ENCODE measurements at regions not wholly inside any gene's neighbourhood (a gene's known extent, or its start where the extent isn't known, plus 50 kb on each side); places are given as distances from the start of the nearest gene placed in this dataset.

DNA sequence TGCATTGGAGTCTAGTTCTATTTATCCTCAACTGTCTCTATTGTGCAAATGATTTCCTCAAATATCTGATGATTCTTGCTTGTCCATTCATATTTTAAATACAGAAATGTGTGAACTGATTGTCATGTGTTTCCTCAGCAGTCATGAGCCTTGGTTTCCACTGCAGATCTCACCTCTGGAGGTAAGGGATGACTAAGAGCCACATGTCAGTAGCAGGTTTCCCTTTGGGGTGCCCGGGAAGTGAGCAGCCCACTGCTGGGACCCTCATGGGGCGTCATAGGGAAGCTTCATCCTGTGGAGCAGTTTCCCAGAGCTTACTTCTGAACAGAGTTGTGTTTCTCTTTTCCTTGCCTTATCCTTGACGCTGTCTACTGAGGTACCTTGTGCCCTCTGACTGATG is 149.2 kb upstream of the TOPAZ1 start:
- DNase-seq (ENCODE audit: low spot score) = no peak

DNA sequence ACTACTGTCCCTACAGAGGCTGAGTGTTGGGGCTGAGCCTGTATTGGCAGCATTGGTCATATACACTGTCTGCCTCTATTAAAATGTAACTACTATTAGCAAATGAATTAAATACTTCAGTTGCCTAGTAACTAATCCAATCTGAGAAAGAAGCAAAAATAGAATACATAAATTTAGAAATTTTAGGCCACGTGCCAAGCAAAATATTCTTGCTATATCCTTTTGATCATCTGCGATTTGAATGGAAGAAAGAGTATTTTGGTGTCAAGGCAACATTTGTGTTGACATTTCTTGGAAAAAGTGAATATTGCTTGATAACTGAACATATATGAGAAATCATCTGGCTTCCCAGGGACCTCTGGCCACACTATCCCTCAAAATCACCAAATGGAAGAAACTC is 148.2 kb upstream of the TOPAZ1 start:
- DNase-seq (ENCODE audit: low spot score) = no peak

DNA sequence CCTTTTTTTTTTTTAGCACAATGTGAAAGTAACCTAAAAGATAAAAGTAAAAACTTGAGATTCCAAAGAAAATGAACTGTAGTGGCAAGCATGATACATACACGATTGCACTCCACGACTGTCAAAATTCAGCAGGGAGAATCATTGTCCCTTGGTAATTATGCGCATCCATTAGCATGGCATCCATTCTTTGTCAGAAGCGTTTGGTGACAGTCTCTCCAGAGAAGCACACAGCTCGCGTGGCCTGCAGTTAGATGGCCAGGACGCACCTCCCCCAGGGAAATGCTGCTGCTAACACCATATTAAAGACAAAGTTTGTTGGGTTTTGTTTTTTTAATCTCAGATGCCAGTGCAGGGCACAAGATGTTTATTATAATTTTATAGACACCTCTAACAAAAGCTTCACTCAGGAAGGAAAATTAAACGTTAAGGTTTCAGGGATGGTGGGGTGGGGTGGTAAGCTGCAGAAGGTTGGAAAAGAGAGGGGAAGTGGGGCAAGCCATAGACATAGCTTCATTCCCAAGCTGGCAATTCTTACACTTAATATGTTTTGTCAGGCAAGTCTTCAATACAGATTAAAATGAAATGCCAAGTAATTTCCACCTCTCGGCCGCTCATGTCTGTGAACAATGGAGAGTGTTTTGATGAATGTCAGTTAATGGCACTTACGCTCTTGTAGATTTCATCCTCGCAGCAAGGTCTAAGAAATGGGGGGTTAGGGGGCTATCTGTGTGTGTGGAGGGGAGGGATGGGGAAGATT is 142.8 kb upstream of the TOPAZ1 start:
- no peak for DNase-seq (ENCODE audit: low spot score)

DNA sequence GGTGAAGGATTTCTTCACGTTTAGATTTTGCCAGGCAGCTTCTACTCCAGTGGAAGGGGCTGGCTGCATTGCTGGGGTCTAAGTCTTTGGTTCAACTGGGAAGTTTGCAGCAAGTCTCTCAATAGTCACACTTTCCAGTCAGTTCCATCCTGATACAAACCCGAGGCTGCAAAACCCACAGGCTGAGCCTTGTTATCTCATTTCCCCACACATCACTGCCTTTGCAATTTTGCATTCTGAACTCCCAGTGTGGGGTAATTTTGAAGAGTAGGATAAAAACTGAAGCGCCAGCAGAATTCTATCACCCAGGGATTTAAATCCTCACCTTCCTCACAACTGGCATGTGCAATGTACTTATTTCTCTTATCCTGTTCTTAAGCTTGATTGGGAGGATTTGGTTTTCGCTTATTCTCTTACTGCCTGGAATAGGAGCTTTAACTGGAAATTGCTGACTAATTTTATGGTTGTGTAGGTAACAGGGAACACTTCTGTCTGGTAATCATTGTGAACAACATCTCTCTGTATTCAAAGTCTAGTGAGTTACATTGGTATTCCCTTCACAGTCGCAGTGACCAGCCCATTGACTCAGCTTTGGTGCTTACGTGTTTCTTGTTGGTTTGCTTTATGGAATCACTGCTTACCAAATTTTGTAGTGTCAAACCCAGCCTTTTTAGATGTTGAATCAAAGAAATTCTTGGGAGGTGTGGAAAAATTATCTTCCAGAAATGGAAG is 142.0 kb upstream of the TOPAZ1 start:
- DNase-seq (ENCODE audit: low spot score) = no peak

DNA sequence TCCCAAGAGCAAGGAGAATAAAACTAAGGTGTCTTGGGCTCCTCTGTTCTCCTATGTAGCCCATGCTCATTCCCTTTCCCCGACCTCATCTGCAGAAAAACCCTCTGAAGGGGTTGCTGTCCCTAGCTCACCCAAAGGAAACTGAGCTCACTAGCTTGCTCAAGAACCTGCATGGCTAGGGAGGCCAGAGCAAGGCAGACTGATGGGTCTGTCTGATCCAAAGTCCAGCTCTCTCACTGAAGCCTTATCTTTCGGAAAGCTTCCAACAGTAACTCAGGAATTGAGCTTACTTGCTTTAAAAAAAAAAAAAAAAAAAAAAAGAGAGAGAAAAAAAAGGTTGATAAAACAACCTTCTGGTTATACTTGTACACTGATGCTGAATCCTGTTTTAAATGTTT is 141.4 kb upstream of the TOPAZ1 start:
- no peak for DNase-seq (ENCODE audit: low spot score)

DNA sequence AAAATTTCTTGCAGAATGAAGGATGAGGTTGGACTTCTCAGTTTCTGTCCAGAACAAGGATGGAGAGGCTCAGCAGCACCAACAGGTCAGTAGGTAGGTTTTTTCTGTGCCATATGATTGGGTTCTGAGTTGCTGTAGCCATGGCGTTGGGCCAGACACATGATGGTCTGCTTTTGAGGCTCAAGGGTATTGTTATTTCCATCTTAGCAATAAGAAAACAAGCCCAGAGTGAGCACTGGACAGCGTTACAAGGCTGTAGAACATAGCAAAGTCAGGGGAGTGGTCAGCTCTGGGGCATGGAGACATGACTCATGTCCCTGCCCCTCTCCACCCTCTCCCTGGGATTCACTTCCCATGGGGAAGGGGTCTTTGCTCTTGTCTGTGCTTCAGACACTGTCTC is 137.6 kb upstream of the TOPAZ1 start:
- DNase-seq (ENCODE audit: low spot score) = no peak

DNA sequence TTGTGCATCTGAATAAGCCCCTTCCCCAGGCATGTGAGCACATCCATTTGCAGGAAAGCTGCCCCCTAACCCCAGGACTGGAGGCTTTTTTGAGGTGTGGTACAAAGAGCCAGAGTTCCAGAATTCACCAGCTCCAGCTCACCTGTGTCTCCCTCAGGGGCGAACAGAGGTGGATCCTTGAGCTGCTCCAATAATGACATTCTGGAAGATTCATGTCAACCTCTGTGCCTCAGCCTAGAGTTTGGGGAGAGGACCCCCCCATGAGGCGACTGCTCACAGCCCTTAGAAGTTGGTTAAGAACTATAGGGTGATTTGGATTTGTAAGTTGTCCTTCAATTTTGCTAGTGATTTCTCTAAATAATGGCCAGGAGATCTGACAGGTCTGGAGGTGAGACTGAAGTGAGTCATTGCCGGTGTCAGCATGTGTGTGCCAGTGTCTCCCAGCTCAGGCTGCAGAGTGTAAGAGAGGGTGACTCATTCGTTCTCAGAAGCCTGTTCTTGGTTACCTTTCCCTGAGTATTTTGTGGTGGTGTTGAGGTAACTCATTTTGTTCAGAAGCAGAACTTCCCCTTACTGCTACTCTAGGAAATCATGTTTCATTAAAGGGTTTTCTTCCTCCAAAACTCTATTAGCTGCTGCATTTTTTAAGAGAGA is 136.9 kb upstream of the TOPAZ1 start:
- DNase-seq (ENCODE audit: low spot score) = no peak

DNA sequence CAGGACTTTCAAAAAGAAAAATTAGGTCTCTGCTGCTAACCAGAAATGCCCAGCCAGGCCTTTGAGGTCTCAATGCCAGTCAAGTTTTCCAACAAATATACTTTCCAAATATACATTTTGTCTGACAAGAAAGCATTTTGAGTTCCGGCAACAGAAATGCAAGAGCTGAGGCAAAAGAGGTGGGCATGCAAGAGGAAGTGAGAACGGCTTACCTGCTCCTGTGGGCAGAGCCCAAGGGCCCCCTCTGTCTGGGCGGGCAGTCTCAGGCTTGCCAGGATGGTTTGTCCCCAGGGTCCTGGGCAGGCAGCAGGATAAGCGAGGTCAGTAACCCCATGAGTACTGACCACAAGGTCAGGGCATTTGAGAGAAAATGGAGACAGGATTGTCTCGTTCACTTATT is 136.1 kb upstream of the TOPAZ1 start:
- no peak for DNase-seq (ENCODE audit: low spot score)

DNA sequence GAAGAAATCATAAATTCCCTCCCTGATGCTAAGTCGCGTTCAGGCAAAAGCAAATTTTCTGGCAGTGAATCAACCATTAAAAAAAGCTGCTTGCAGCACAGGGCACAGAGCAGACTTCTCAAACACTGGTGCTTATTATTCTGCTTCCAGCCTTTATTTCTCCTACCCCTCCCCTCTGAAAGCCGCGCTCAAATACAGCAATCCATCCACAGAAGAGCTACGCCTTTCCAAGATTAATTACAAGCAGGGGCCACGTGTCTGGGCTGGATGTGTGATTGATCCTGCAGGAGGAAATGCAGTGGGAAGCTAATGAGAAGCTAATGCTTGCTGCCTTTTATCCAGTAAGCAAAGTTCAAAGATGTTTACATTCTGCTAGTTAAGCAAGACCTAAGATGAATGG is 134.9 kb upstream of the TOPAZ1 start:
- DNase-seq (ENCODE audit: low spot score) = no peak

DNA sequence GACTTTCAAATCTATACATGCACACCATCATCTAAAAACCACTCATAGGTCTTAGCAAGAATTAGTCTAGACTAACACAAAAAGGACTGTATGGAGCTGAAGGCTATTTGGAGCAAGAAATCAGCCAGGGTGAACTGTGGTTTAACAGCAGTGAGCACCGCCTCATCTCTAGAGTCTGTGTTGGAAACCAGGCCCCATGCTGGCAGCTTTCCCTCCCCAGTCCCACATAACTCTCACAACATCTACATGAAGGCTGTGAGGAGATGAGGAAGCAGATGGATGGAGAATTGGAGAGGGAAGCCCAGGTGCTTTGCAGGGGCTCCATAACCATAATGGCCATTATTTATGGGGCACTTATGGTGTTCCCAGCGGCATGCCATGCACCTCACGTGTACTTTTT is 133.2 kb upstream of the TOPAZ1 start:
- DNase-seq (ENCODE audit: low spot score) = no peak

DNA sequence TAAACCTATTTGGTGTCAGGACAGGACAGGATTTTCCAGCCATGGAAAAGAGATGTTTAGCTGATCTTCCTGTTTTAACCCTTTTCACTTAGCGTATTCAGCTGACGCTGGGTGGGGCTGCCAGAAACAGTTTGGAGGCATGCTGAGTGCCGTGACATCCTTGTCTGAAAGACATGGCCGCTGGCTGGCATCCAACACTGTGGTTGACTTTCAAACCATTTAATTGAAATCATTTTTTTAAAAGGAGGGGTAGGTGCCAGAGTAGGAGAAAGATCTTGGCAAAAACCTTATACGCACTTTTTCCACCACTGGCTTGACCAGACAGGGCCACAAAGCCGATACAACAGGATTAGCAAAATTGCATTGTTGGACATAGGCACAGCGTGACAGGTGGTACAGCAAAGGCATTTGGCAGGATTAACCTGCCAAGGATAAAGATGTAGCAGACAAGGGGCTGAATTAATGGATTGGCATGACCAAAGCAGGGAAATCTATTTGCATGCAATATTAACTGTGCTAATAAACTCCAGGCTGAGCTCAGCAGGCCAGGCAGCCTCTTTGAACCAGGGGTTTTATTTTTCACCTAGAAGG is 131.8 kb upstream of the TOPAZ1 start:
- no peak for DNase-seq (ENCODE audit: low spot score)

DNA sequence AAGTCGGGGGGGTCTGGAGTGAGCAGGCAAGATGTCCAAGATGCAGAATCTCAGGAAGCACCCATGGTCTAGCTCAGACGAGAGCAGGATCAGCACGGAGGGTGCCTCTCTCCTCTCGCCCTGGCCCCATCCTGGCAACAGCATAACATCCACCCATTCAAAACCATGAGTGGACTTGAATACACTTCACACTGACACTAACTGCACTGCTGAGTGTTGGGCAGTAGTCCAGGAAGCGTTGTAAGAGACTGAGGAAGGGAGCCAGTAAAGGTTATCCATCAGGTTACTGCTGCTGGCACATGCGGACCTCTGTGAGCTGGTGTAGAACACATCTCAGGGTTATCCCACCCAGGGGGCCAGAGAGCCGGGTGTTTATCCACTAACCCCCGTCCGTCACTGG is 131.0 kb upstream of the TOPAZ1 start:
- DNase-seq (ENCODE audit: low spot score) = no peak

DNA sequence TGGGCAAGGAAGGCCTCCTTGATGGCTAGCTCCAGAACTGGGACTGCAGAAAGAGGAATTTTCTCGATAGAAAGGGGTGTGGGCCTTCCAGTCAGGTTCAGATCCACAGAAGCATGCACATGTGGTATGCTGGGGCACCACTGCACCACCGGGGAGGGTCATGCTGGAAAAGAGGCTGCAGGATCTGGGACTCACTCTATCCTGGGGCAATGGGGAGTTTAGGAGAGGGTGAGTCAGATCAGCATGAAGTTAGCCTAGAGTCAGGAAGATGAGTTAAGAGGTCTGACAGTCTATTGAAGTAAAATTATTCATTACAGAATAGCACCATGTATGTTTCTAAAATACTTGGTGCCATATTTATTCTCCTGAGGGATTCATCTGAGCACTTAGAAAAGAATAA is 130.2 kb upstream of the TOPAZ1 start:
- no peak for DNase-seq (ENCODE audit: low spot score)

DNA sequence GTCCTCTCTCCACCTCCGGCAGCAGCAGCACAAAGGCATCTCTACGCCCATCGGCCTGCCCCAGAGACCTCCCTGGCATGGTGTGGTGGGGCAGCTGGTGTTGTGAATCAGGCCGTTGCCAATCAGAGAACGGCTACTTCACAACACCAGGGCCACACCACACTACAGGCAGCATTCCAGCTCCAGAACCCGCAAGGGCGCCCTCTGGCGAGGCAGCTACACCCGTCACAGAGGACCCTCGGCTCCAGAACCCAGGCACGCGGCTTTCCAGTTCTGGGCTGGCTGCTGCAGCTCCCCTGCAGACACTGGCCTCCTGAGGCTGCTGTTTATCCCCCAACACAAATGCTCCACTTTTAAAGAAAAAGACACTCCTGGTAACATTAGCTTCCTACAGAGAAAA is 127.5 kb upstream of the TOPAZ1 start:
- DNase-seq (ENCODE audit: low spot score) = peak; percentile 86

DNA sequence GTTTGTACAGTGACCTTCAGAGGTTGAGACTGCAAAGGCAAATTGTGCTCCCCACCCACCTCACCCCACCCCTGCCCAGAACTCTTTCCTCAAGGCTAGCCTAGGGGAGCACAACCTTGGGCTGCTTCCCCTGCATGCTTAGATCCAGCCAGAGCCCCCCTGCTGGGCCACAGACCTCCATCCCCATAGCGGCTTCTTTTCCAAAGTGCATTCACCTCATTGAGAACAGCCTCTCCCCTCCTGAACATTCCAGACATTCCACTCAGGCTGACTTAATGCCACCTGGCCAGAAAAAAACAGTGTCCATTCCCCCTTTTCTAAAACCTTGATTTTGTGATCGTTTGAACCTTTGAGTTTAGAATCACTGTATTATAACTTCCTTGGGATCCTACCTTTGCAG is 124.4 kb upstream of the TOPAZ1 start:
- DNase-seq (ENCODE audit: low spot score) = no peak

DNA sequence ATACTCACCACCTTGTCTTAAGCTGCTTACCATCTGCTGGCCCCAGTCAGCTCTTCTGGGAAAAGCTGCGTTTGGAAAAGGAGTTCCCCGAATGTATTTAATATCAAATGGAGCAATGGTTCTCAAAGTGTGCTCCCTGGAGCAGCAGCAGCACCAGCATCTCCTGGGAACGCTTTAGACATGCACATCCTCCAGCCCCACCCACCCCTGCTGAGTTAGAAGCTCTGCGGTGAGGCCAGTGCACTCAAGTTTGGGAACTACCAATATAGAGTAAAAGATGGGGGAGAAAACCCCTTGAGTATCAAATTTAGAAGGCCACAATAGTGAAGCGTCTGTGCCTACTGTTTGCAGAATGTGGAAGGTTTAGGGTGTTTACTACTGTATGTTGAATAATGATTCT is 124.0 kb upstream of the TOPAZ1 start:
- DNase-seq (ENCODE audit: low spot score) = no peak

DNA sequence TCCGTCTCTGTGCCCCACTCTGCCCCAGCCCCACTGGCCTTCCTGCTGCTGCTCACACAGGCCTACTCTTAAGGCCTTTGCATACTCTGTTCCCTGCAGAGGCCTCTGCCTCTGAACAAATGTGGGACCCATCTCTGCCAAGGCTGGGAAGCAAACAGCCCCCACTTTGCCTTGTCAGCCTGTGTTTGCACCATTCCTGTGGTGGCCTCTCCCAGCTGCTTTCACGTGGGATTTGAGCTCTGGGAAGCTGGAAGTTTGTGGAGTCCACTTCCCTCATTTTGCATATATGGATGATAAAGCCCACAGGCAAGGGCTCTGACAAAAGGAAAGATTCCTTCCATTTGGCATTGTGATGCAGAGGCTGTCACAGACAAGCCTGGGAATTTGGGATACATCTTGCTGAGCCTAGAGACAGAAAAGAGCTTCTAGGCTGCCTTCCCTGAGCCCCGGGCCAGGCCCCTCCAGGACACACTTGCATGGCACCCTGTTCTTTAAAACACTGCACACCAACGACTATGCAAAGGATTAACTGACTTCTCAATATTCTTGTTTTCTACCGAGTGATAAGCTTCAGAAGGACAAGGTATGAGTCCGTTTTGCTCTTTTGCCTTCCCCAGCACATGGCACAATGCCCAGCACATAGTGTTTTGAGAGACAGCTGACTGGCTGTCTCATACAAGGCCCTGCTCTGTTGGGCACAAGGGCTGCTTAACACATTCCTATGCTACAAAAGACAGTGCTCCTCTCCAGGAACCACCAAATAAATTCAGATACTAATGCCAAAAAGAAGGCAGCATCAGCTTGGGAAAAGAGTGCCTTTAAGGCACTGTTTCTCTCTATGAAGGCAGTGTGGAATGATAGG is 120.7 kb upstream of the TOPAZ1 start:
- no peak for DNase-seq (ENCODE audit: low spot score)

DNA sequence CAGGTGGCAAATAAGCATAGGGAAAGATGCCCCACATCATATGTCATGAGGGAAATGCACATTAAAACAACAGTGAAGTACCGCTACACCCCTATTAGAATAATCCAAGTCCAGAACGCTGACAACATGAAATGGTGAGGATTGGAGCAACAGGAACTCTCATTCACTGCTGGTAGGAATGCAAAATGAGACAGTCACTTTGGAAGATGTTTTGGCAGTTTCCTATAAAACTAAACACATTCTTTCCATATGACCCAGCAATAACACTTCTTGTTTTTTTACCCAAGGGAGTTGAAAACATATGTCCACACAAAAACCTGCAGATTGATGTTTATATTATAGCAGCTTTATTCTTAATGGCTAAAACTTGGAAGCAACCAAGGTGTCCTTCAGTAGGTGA is 116.4 kb upstream of the TOPAZ1 start:
- no peak for DNase-seq (ENCODE audit: low spot score)

DNA sequence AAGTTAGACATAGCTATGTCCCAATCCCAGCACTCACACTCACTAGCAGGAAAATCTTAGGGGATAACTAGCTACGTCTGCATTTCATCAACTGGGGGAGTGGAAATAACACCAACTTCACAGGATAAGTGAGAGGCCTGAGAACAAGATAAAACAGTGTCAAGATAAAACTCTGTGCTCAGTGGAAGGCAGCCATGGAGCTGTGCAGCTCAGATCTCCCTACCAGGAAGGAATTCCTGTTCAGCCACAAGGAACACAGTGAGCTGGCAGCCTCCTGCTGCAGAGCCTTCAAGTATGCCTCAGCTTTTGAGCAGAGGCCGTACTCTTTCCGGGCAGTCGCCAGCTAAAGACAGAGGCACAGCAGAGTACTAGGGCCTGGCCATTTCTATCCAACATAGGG is 115.8 kb upstream of the TOPAZ1 start:
- DNase-seq (ENCODE audit: low spot score) = no peak

DNA sequence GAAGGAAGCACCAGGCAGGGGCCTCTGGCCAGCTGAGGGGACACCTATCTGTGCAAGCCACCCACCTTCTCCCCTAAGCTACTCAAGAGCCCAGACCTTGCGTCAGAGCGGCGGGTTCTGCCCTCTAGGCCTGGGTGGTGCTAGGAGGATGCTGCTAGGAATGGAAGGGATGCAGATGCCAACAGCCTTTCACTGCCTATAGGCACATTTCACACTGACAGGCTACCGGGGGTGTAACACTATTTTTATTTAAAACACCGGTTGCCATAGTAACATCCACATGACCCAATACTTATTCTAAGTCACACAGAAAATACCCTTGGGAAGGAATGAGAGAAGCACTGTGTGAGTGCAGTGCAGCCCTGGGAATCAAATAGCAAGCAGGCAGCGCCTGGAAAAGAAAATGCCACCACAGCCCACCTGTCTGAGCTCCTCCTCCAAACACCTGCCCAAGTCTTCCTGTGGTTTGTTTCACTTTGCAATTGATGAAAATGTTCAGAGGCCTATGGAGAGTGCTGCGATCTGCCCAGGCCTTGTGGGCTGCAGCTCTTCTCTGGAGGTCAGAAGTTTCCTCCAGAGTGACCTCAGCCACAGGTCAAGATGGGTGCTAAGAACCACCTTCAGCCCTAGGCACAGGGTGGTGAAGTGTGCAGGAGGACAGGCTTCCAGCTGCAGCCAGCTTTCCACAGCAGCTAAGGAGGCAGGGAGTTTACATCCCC is 113.5 kb upstream of the TOPAZ1 start:
- no peak for DNase-seq (ENCODE audit: low spot score)

DNA sequence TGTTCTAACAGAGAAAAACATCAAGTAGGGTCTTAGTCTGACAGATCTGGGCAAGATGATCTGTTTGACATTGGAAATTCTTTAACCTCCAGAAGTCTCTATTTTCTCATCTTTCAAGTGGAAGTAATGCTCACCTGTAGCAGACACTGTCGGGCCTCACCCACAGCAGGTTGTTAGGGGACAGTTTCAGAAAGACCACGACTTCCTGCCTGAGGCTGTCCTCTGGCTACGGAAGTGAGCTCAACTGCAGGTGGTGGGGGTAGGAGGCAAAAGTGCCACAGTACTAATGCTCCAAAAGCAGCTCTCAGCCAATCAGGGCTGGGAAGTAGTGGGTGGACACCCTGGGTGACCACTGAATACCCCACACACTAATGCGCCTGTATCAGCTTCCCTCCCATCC is 111.4 kb upstream of the TOPAZ1 start:
- DNase-seq (ENCODE audit: low spot score) = no peak
